ENCODE measurements at regions not wholly inside any gene's neighbourhood (a gene's known extent, or its start where the extent isn't known, plus 50 kb on each side); places are given as distances from the start of the nearest gene placed in this dataset.

DNA sequence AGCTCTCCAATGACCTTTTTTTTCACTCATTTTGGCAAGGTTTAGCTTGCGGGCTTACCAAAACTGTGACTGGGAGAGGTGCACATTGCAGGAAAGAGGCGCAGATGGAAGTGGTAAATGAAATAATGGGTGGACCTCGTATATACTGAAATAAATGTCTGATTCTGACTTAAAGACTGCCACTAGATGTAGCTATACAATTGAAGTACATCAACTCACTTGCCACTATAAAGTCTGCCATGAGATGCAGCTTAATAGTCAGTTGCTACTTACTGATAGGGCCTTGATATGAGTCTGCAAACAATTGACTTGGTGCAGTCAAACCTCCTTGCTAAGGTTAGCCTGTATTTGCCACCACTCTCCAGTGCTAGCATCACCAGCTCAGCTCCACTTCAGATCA lies 525.9 kb upstream of the MBL2 start:
- Histone ChIP-seq H3K27me3 (no peaks in the 10 kb centered on the region), H3K4me3 (no peak overlapping the region), H3K27ac (no peak overlapping the region), H3K36me3 (no peaks in the 10 kb centered on the region), H3K4me1 (no peaks in the 10 kb centered on the region), H3K9me3 (peaks cover 0 to 4% (median 0%) of the 10 kb centered on the region in 3 donors)
- no peak for TF ChIP-seq EP300 (IDR thresholded peaks at IDR 0.05)
- TF ChIP-seq, protein P1, sequence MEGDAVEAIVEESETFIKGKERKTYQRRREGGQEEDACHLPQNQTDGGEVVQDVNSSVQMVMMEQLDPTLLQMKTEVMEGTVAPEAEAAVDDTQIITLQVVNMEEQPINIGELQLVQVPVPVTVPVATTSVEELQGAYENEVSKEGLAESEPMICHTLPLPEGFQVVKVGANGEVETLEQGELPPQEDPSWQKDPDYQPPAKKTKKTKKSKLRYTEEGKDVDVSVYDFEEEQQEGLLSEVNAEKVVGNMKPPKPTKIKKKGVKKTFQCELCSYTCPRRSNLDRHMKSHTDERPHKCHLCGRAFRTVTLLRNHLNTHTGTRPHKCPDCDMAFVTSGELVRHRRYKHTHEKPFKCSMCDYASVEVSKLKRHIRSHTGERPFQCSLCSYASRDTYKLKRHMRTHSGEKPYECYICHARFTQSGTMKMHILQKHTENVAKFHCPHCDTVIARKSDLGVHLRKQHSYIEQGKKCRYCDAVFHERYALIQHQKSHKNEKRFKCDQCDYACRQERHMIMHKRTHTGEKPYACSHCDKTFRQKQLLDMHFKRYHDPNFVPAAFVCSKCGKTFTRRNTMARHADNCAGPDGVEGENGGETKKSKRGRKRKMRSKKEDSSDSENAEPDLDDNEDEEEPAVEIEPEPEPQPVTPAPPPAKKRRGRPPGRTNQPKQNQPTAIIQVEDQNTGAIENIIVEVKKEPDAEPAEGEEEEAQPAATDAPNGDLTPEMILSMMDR (IDR thresholded peaks at IDR 0.05), result no peak
- ATAC-seq, result no peak
- WGBS, 2 donors (ENCODE audit: low coverage in 1 of 2), result 93% methylated on average over 3 of the region's 3 CpGs; no CpG with 5 or more reads in 1 of the 2 donors

DNA sequence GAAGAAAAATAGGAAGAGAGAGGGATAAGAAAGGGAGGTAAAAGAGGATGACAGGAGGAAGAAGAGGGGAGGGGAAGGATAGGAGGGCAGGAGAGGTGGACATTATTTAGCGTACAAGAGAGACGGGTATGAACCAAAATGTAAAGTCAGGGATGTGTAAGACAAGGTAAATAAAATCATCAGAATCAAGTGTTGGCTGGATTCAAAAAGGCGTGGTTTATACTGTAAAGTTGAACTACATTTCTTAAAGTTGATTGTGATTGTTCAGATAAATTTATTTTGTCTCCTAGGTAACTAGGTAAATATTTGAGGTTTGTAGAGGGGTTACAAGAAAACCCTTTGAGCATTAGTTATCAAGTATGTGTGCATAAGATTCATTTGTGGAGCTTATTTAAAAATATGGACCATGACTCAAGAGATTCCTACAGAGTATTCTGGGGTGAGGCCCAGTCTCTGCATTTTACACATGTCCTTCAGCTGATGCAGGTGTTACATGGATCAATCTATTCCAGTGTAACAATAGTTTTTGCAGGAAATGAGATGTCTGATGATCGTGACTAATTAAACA lies 512.1 kb upstream of the MBL2 start:
- Histone ChIP-seq H3K4me1 (no peaks in the 10 kb centered on the region), H3K27ac (no peak overlapping the region), H3K9me3 (no peaks in the 10 kb centered on the region), H3K4me3 (no peak overlapping the region), H3K36me3 (no peaks in the 10 kb centered on the region), H3K27me3 (no peaks in the 10 kb centered on the region)
- 31 to 66% methylated on average over 4 of the region's 4 CpGs for WGBS, 2 donors (ENCODE audit: low coverage in 1 of 2)
- ATAC-seq, result no peak
- TF ChIP-seq EP300 (IDR thresholded peaks at IDR 0.05) (no peak), POLR2A (IDR thresholded peaks at IDR 0.05) (no peak), POLR2AphosphoS5 (IDR thresholded peaks at IDR 0.05) (no peak)
- TF ChIP-seq, protein P1 (IDR thresholded peaks at IDR 0.05), result no peak

DNA sequence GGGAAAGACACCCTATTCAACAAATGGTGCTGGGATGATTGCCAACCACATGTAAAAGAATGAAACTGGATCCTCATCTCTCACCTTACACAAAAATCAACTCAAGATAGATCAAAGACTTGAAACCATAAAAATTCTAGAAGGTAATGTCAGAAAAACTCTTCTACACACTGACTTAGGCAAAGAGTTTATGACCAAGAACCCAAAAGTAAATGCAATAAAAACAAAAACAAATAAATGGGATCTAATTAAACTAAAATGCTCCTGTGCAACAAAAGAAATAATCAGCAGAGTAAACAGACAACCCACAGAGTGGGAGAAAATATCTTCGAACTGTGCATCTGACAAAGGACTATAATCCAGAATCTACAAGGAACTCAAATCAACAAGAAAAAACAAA lies 504.2 kb upstream of the MBL2 start:
- no peak for TF ChIP-seq EP300 (IDR thresholded peaks at IDR 0.05)
- TF ChIP-seq POLR2AphosphoS5 (IDR thresholded peaks at IDR 0.05), result no peak
- TF ChIP-seq, protein P1 (IDR thresholded peaks at IDR 0.05), result no peak
- TF ChIP-seq POLR2A (IDR thresholded peaks at IDR 0.05), result no peak
- H3K27me3 ChIP-seq, result no peaks in the 10 kb centered on the region
- no peak overlapping the region for H3K27ac ChIP-seq
- WGBS, 2 donors (ENCODE audit: low coverage in 1 of 2), result 80 to 82% methylated on average over 1 of the region's 1 CpG
- no peak for ATAC-seq
- no peaks in the 10 kb centered on the region for H3K36me3 ChIP-seq
- no peak overlapping the region for H3K4me3 ChIP-seq
- H3K4me1 ChIP-seq, result no peaks in the 10 kb centered on the region
- no peaks in the 10 kb centered on the region for H3K9me3 ChIP-seq

DNA sequence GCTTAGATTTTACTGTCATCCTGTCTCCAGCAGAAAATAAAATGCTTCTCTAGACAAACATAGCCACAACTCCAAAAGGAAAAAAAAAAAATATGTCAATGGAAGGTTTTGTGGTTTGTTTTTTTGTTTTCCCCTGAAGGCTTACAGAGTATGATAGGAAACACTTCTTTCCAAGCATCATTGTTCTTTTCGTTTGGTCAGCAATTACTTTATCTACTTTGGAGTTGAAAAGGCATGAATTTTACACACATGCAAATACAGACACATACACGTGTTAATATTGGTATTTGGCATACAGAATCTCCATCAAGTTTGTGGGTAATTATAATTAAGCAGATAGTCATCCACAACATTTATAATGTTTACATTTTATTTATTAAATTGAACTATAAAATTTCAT lies 496.9 kb upstream of the MBL2 start:
- no peak for ATAC-seq
- no peaks in the 10 kb centered on the region for H3K4me1 ChIP-seq
- WGBS, 2 donors (ENCODE audit: low coverage in 1 of 2), result 63 to 69% methylated on average over 2 of the region's 2 CpGs
- TF ChIP-seq EP300 (IDR thresholded peaks at IDR 0.05) (no peak), POLR2A (IDR thresholded peaks at IDR 0.05) (no peak), POLR2AphosphoS5 (IDR thresholded peaks at IDR 0.05) (no peak)
- TF ChIP-seq, protein P1 (IDR thresholded peaks at IDR 0.05), result no peak
- no peaks in the 10 kb centered on the region for H3K9me3 ChIP-seq
- H3K36me3 ChIP-seq, result no peaks in the 10 kb centered on the region
- H3K4me3 ChIP-seq, result no peak overlapping the region
- no peak overlapping the region for H3K27ac ChIP-seq
- no peaks in the 10 kb centered on the region for H3K27me3 ChIP-seq

DNA sequence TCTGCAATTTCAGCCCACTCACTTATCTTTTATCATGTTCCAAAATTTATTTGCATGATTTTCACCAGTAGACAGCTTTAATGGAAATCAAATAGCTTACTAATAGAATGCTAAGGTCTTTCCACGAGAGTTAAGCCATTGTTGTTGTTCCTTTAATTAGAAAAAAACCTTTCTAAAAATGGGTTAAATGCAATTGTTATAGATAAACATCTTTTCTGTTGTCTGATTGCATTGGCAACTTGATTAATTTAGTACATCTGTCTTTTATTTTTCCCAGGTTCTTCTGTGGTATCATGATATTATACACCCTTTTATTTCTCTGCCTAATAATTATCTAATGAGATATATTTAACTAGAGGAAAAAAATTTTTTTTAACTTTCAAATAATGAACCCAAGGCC lies 487.6 kb upstream of the MBL2 start:
- Histone ChIP-seq H3K9me3 (no peaks in the 10 kb centered on the region), H3K27me3 (no peaks in the 10 kb centered on the region), H3K4me3 (no peak overlapping the region), H3K27ac (no peak overlapping the region), H3K36me3 (no peaks in the 10 kb centered on the region), H3K4me1 (no peaks in the 10 kb centered on the region)
- ATAC-seq, result no peak
- TF ChIP-seq, protein P1 (IDR thresholded peaks at IDR 0.05), result no peak
- TF ChIP-seq POLR2AphosphoS5 (IDR thresholded peaks at IDR 0.05), result no peak
- no peak for TF ChIP-seq POLR2A (IDR thresholded peaks at IDR 0.05)
- TF ChIP-seq EP300 (IDR thresholded peaks at IDR 0.05), result no peak
- 58 to 60% methylated on average over 1 of the region's 1 CpG for WGBS, 2 donors (ENCODE audit: low coverage in 1 of 2)

All from gastroesophageal sphincter (tissue), 4 donors.